ENCODE measurements at regions not wholly inside any gene's neighbourhood (a gene's known extent, or its start where the extent isn't known, plus 50 kb on each side); places are given as distances from the start of the nearest gene placed in this dataset.

- H3K9me3 ChIP-seq (ENCODE audit: insufficient read depth, low read length): no peaks in the 10 kb centered on the region
- H3K27me3 ChIP-seq (ENCODE audit: insufficient read depth, insufficient read length): no peaks in the 10 kb centered on the region
- H3K4me1 ChIP-seq (ENCODE audit: insufficient read depth, insufficient read length): no peaks in the 10 kb centered on the region
- H3K4me3 ChIP-seq (ENCODE audit: insufficient read length, low read depth): no peak overlapping the region
- no peak for DNase-seq (ENCODE audit: low read depth, low spot score)
- TF ChIP-seq ZNF274 (IDR thresholded peaks at IDR 0.05; ENCODE audit: low read depth, low read length): no peak
- no peaks in the 10 kb centered on the region for H3K36me3 ChIP-seq (ENCODE audit: insufficient read depth, insufficient read length, low read length)
- H3K9ac ChIP-seq (ENCODE audit: insufficient read length, low read depth): no peak overlapping the region
Measured at GRCh38 chr4:36665985-36666527, 384.6 kb downstream of the DTHD1 start.

- TF ChIP-seq ZNF274 (IDR thresholded peaks at IDR 0.05; ENCODE audit: low read depth, low read length): no peak
- TF ChIP-seq SUZ12 (IDR thresholded peaks at IDR 0.05; ENCODE audit: extremely low read depth, insufficient read depth, insufficient read length): no peak
- no peak for TF ChIP-seq YY1 (IDR thresholded peaks at IDR 0.05; ENCODE audit: insufficient read depth, insufficient read length)
- Histone ChIP-seq H3K36me3 (ENCODE audit: insufficient read depth, insufficient read length, low read length) (no peaks in the 10 kb centered on the region), H3K9me3 (ENCODE audit: insufficient read depth, low read length) (no peaks in the 10 kb centered on the region), H3K4me1 (ENCODE audit: insufficient read depth, insufficient read length) (no peaks in the 10 kb centered on the region), H3K4me3 (ENCODE audit: insufficient read length, low read depth) (no peak overlapping the region), H3K9ac (ENCODE audit: insufficient read length, low read depth) (no peak overlapping the region), H3K27me3 (ENCODE audit: insufficient read depth, insufficient read length) (no peaks in the 10 kb centered on the region)
- no peak for DNase-seq (ENCODE audit: low read depth, low spot score)
Measured at GRCh38 chr4:36675436-36675835, 394.0 kb downstream of the DTHD1 start.

- no peak overlapping the region for H3K4me3 ChIP-seq (ENCODE audit: insufficient read length, low read depth)
- H3K9me3 ChIP-seq (ENCODE audit: insufficient read depth, low read length): no peaks in the 10 kb centered on the region
- TF ChIP-seq YY1 (IDR thresholded peaks at IDR 0.05; ENCODE audit: insufficient read depth, insufficient read length) (no peak), SUZ12 (IDR thresholded peaks at IDR 0.05; ENCODE audit: extremely low read depth, insufficient read depth, insufficient read length) (no peak), ZNF274 (IDR thresholded peaks at IDR 0.05; ENCODE audit: low read depth, low read length) (no peak)
- no peaks in the 10 kb centered on the region for H3K36me3 ChIP-seq (ENCODE audit: insufficient read depth, insufficient read length, low read length)
- no peaks in the 10 kb centered on the region for H3K27me3 ChIP-seq (ENCODE audit: insufficient read depth, insufficient read length)
- H3K4me1 ChIP-seq (ENCODE audit: insufficient read depth, insufficient read length): no peaks in the 10 kb centered on the region
- H3K9ac ChIP-seq (ENCODE audit: insufficient read length, low read depth): no peak overlapping the region
- no peak for DNase-seq (ENCODE audit: low read depth, low spot score)
Measured at GRCh38 chr4:36676139-36677050, 395.0 kb downstream of the DTHD1 start.

GRCh38 chr4:36677112-36677511 is 395.7 kb downstream of the DTHD1 start:
- H3K9ac ChIP-seq (ENCODE audit: insufficient read length, low read depth): no peak overlapping the region
- no peak overlapping the region for H3K4me3 ChIP-seq (ENCODE audit: insufficient read length, low read depth)
- no peaks in the 10 kb centered on the region for H3K4me1 ChIP-seq (ENCODE audit: insufficient read depth, insufficient read length)
- no peaks in the 10 kb centered on the region for H3K27me3 ChIP-seq (ENCODE audit: insufficient read depth, insufficient read length)
- H3K36me3 ChIP-seq (ENCODE audit: insufficient read depth, insufficient read length, low read length): no peaks in the 10 kb centered on the region
- TF ChIP-seq YY1 (IDR thresholded peaks at IDR 0.05; ENCODE audit: insufficient read depth, insufficient read length): no peak
- no peak for TF ChIP-seq SUZ12 (IDR thresholded peaks at IDR 0.05; ENCODE audit: extremely low read depth, insufficient read depth, insufficient read length)
- TF ChIP-seq ZNF274 (IDR thresholded peaks at IDR 0.05; ENCODE audit: low read depth, low read length): no peak
- no peak for DNase-seq (ENCODE audit: low read depth, low spot score)
- no peaks in the 10 kb centered on the region for H3K9me3 ChIP-seq (ENCODE audit: insufficient read depth, low read length)

GRCh38 chr4:36677874-36678273 is 396.5 kb downstream of the DTHD1 start:
- DNase-seq (ENCODE audit: low read depth, low spot score): no peak
- no peak for TF ChIP-seq YY1 (IDR thresholded peaks at IDR 0.05; ENCODE audit: insufficient read depth, insufficient read length)
- no peak for TF ChIP-seq SUZ12 (IDR thresholded peaks at IDR 0.05; ENCODE audit: extremely low read depth, insufficient read depth, insufficient read length)
- TF ChIP-seq ZNF274 (IDR thresholded peaks at IDR 0.05; ENCODE audit: low read depth, low read length): no peak
- no peaks in the 10 kb centered on the region for H3K27me3 ChIP-seq (ENCODE audit: insufficient read depth, insufficient read length)
- H3K4me3 ChIP-seq (ENCODE audit: insufficient read length, low read depth): no peak overlapping the region
- H3K4me1 ChIP-seq (ENCODE audit: insufficient read depth, insufficient read length): no peaks in the 10 kb centered on the region
- H3K9ac ChIP-seq (ENCODE audit: insufficient read length, low read depth): no peak overlapping the region
- H3K9me3 ChIP-seq (ENCODE audit: insufficient read depth, low read length): no peaks in the 10 kb centered on the region
- H3K36me3 ChIP-seq (ENCODE audit: insufficient read depth, insufficient read length, low read length): no peaks in the 10 kb centered on the region

GRCh38 chr4:36687681-36688080 is 406.3 kb downstream of the DTHD1 start:
- Histone ChIP-seq H3K27me3 (ENCODE audit: insufficient read depth, insufficient read length) (no peaks in the 10 kb centered on the region), H3K9ac (ENCODE audit: insufficient read length, low read depth) (no peak overlapping the region), H3K4me1 (ENCODE audit: insufficient read depth, insufficient read length) (no peaks in the 10 kb centered on the region), H3K4me3 (ENCODE audit: insufficient read length, low read depth) (no peak overlapping the region), H3K36me3 (ENCODE audit: insufficient read depth, insufficient read length, low read length) (no peaks in the 10 kb centered on the region), H3K9me3 (ENCODE audit: insufficient read depth, low read length) (no peaks in the 10 kb centered on the region)
- no peak for DNase-seq (ENCODE audit: low read depth, low spot score)
- no peak for TF ChIP-seq SUZ12 (IDR thresholded peaks at IDR 0.05; ENCODE audit: extremely low read depth, insufficient read depth, insufficient read length)
- no peak for TF ChIP-seq ZNF274 (IDR thresholded peaks at IDR 0.05; ENCODE audit: low read depth, low read length)
- TF ChIP-seq YY1 (IDR thresholded peaks at IDR 0.05; ENCODE audit: insufficient read depth, insufficient read length): no peak

GRCh38 chr4:36692586-36692985 is 411.2 kb downstream of the DTHD1 start:
- TF ChIP-seq YY1 (IDR thresholded peaks at IDR 0.05; ENCODE audit: insufficient read depth, insufficient read length): no peak
- no peak for TF ChIP-seq ZNF274 (IDR thresholded peaks at IDR 0.05; ENCODE audit: low read depth, low read length)
- TF ChIP-seq SUZ12 (IDR thresholded peaks at IDR 0.05; ENCODE audit: extremely low read depth, insufficient read depth, insufficient read length): no peak
- DNase-seq (ENCODE audit: low read depth, low spot score): no peak
- no peaks in the 10 kb centered on the region for H3K9me3 ChIP-seq (ENCODE audit: insufficient read depth, low read length)
- no peak overlapping the region for H3K9ac ChIP-seq (ENCODE audit: insufficient read length, low read depth)
- H3K27me3 ChIP-seq (ENCODE audit: insufficient read depth, insufficient read length): no peaks in the 10 kb centered on the region
- no peaks in the 10 kb centered on the region for H3K4me1 ChIP-seq (ENCODE audit: insufficient read depth, insufficient read length)
- no peak overlapping the region for H3K4me3 ChIP-seq (ENCODE audit: insufficient read length, low read depth)
- H3K36me3 ChIP-seq (ENCODE audit: insufficient read depth, insufficient read length, low read length): no peaks in the 10 kb centered on the region

Measured in NT2/D1 (cell line).